Left lung (tissue), 4 donors: ENCODE measurements at regions not wholly inside any gene's neighbourhood (a gene's known extent, or its start where the extent isn't known, plus 50 kb on each side); places are given as distances from the start of the nearest gene placed in this dataset.
"Not testable (repeated sequence)": the region's sequence is repeated elsewhere in the genome, so short reads cannot be mapped to it uniquely, and the experiment has no call there.

Experiments used
- ATAC-seq: fragments of 200-7000 bp; cut with Tn5 transposase; one replicate; pipeline ENCODE4 v1.9.1; 2020; ENCODE audit warnings: moderate library complexity
- DNase-seq, 4 donors: peaks; one replicate each; pipeline ENCODE4 v3.0.0-alpha.2; 2013 to 2020
- H3K27ac ChIP-seq, 2 donors: fragments of 200-600 bp; sonication (generic) in 1 of 2; one replicate each; pipeline versions ENCODE4 v1.5.0 to v1.8.0; 2020 to 2021
- H3K27me3 ChIP-seq, 2 donors: fragments of 200-600 bp; sonication (generic) in 1 of 2; one replicate each; pipeline versions ENCODE4 v1.5.0 to v1.8.0; 2020 to 2021
- H3K36me3 ChIP-seq, 2 donors: fragments of 200-600 bp; sonication (generic) in 1 of 2; one replicate each; pipeline versions ENCODE4 v1.5.0 to v1.8.0; 2020 to 2021
- H3K4me1 ChIP-seq, 2 donors: fragments of 200-600 bp; one replicate each; pipeline ENCODE4 v1.8.0; 2021
- H3K4me3 ChIP-seq, 2 donors: fragments of 200-600 bp; sonication (generic) in 1 of 2; one replicate each; pipeline versions ENCODE4 v1.5.0 to v1.8.0; 2020 to 2021; ENCODE audit warnings: mild to moderate bottlenecking in 1 of 2
- H3K9me3 ChIP-seq, 2 donors: fragments of 200-600 bp; sonication (generic) in 1 of 2; one replicate each; pipeline versions ENCODE4 v1.5.0 to v1.8.0; 2020 to 2021
- intact Hi-C, 2 donors: fragments of 100-400 bp; cut with DNase I; formaldehyde crosslinking; loops; one replicate each; pipeline versions ENCODE4 v1.11.2 to v1.14.2; 2022
- TF ChIP-seq, protein P1 (sequence below), 2 donors: fragments of 200-600 bp; sonication (generic) in 1 of 2; IDR thresholded peaks; one replicate each; pipeline versions ENCODE4 v1.5.0 to v1.8.0; 2021; ENCODE audit warnings: antibody characterized with exemption in 2 of 2
- donor health status: DM: no; HTN: yes; CAD: no.
- donor health status: DM: no; HTN: no; CAD: no.

DNA sequence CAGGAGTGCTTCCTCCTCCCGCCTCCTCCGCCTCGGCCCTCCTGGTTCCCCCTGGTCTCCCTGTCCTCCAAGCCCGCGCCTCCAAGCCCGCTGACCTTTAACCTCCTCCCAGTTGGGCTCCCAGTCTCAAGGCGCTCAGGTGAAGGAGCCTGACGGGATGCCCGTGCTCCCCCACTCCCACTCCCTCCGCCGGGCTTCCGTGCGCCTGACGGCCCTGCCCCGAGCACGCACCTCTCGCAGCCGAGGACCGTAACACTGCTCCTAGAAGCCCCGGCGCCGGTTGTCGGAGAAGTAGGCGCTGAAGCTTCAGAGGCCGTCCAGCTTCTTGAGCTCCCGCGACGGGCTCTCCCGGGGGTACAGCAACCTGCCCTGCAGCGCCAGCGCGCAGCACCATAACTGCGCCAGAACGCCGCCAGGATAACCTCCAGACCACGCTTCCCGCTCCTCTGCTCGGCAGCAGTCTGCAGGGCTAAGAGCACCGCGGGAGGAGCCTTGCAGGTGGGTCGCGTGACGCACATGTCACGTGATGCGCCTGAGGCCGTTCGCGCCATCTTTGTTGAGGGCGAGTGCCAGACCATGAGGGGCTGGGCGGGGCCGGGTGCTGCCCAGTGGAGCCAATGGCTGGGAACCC is 71.0 kb upstream of the ZNF479 start:
- Histone ChIP-seq H3K4me1 (no peaks in the 10 kb centered on the region), H3K27me3 (no peaks in the 10 kb centered on the region), H3K4me3 (no peak overlapping the region), H3K27ac (no peak overlapping the region), H3K36me3 (no peaks in the 10 kb centered on the region), H3K9me3 (peaks cover 0 to 13% of the 10 kb centered on the region in 2 donors)
- TF ChIP-seq, protein P1, sequence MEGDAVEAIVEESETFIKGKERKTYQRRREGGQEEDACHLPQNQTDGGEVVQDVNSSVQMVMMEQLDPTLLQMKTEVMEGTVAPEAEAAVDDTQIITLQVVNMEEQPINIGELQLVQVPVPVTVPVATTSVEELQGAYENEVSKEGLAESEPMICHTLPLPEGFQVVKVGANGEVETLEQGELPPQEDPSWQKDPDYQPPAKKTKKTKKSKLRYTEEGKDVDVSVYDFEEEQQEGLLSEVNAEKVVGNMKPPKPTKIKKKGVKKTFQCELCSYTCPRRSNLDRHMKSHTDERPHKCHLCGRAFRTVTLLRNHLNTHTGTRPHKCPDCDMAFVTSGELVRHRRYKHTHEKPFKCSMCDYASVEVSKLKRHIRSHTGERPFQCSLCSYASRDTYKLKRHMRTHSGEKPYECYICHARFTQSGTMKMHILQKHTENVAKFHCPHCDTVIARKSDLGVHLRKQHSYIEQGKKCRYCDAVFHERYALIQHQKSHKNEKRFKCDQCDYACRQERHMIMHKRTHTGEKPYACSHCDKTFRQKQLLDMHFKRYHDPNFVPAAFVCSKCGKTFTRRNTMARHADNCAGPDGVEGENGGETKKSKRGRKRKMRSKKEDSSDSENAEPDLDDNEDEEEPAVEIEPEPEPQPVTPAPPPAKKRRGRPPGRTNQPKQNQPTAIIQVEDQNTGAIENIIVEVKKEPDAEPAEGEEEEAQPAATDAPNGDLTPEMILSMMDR (IDR thresholded peaks at IDR 0.05): no peak
- DNase-seq (peak in 1 of 4 donors; percentile 61), ATAC-seq (no peak)
- intact Hi-C loops: no loop called here

DNA sequence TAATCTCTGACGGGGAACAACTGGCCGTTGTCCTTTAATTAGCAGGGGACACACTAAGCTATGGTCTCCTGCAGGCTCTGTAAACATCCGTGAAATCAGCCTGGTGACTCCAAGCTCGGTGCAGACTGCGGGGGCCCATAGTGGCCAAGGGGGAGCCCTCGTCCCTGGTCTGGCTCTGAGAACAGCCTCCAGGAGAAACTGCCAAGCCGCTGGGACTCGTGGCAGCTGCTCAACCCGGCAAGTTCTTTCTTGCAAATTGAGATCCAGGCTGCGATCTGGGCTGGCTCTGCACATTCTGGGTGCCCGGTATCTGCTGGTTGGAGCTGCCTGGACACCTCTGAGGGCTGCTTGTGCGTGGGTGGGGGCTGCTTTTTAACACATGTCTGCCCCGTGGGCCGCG is 71.6 kb upstream of the ZNF479 start:
- peak in 1 of 4 donors; percentile 22 for DNase-seq
- H3K36me3 ChIP-seq, H3K4me1 ChIP-seq, intact Hi-C loops, H3K4me3 ChIP-seq, ATAC-seq, H3K27me3 ChIP-seq, H3K27ac ChIP-seq: not testable (repeated sequence)
- H3K9me3 ChIP-seq: peaks cover 0 to 19% of the 10 kb centered on the region in 2 donors

DNA sequence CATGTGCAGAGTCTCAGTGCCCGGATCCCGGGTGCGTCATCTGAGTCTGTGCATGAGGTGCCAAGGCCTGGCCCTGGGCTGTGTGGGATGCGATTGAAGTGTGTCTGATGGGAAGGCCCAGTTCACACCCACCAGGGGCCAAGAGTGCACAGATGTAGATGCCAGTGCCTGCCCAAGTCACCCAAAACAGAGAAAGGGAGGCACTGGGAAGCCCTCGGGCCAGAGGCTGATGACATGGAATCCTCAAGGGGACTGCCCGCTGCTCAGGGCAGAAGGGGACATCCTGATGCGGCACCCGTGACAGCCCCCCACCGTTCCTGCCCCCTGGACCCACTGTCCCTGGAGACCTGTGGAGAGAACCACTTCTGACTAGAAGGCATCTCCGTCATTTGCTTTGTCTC is 72.2 kb upstream of the ZNF479 start:
- Histone ChIP-seq H3K36me3 (no peaks in the 10 kb centered on the region), H3K4me3 (no peak overlapping the region), H3K27me3 (no peaks in the 10 kb centered on the region), H3K9me3 (peaks cover 0 to 21% of the 10 kb centered on the region in 2 donors), H3K27ac (no peak overlapping the region), H3K4me1 (no peaks in the 10 kb centered on the region)
- TF ChIP-seq, protein P1 (IDR thresholded peaks at IDR 0.05): no peak
- DNase-seq (no peak), ATAC-seq (no peak)
- intact Hi-C loops: no loop called here

DNA sequence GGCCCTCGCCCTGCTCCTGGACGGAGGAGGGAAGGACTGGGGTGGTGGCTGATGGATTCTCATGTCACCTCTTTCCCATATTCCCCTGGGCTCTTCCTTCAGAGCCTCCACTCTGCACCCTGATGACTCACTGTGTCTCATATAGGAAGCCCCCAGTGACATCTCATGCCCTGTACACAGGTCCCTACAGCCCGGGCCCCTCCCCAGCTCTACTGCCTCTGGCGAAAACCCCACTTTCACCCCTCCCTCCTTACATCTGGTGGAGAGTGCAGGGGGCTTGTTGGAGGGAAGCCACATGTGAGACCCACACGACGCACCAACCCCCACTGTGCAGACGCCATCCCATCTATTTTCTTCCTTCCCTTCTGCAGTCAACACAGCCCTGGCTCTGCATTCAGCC is 72.8 kb upstream of the ZNF479 start:
- H3K27ac ChIP-seq: no peak overlapping the region
- intact Hi-C loops: no loop called here
- ATAC-seq (no peak), DNase-seq (no peak)
- no peaks in the 10 kb centered on the region for H3K36me3 ChIP-seq
- H3K27me3 ChIP-seq: no peaks in the 10 kb centered on the region
- no peak overlapping the region for H3K4me3 ChIP-seq
- TF ChIP-seq, protein P1 (IDR thresholded peaks at IDR 0.05): no peak
- peaks cover 0 to 25% of the 10 kb centered on the region in 2 donors for H3K9me3 ChIP-seq
- H3K4me1 ChIP-seq: no peaks in the 10 kb centered on the region

DNA sequence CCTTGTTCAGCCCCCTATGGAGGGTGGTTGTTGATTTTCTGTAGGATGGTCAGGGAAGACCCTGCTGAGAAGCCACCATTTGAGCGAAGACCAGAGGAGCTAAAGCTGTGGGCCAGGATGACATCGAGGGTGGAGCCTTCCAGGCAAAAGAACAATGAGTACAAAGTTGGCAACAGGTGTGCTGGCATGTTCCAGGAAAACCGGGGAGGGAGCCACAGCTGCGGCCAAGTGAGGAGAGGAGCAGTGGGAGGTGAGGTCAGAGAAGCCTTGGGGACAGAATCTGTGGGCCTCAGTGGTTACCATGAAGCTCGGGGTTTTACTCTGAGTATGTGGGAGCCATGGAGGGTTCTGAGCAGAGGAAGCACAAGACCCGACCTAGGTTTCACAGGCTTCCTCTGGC is 75.6 kb upstream of the ZNF479 start:
- ATAC-seq: no peak
- no peaks in the 10 kb centered on the region for H3K36me3 ChIP-seq
- H3K4me3 ChIP-seq: no peak overlapping the region
- TF ChIP-seq, protein P1 (IDR thresholded peaks at IDR 0.05): no peak
- DNase-seq: no peak
- no peaks in the 10 kb centered on the region for H3K27me3 ChIP-seq
- H3K9me3 ChIP-seq: peaks cover 0 to 53% of the 10 kb centered on the region in 2 donors
- no peaks in the 10 kb centered on the region for H3K4me1 ChIP-seq
- intact Hi-C loops: no loop called here
- H3K27ac ChIP-seq: no peak overlapping the region

DNA sequence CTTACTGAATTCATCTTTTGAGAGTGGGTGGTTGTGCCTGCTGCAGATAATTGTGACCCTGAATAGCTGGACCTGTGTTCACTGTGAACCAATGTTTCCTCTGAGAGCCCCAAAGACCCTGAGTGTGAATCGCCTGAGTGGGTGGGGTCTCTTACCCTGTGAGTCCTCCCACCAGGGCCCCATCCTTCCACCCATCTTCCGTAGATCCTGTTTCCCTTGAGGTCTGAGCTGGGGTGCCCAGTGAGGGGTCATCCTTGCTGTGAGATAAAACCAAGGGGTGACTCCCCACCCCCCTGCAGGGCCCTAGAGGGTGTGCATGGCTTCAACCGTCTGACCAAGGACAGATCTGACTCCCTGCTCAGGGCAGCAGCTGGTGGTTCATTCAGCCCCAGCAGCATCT is 78.0 kb upstream of the ZNF479 start:
- H3K27ac ChIP-seq: no peak overlapping the region
- H3K4me1 ChIP-seq: no peaks in the 10 kb centered on the region
- ATAC-seq: no peak
- TF ChIP-seq, protein P1 (IDR thresholded peaks at IDR 0.05): no peak
- peaks cover 0 to 75% of the 10 kb centered on the region in 2 donors for H3K9me3 ChIP-seq
- no peak overlapping the region for H3K4me3 ChIP-seq
- H3K36me3 ChIP-seq: no peaks in the 10 kb centered on the region
- intact Hi-C loops: no loop called here
- DNase-seq: peak in 1 of 4 donors; percentile 4
- H3K27me3 ChIP-seq: no peaks in the 10 kb centered on the region
